HCT116 (cell line): ENCODE measurements at regions not wholly inside any gene's neighbourhood (a gene's known extent, or its start where the extent isn't known, plus 50 kb on each side); places are given as distances from the start of the nearest gene placed in this dataset.

Experiments used
- ATAC-seq: fragments of 200-7000 bp; cut with Tn5 transposase; 2 replicates; pipeline ENCODE4 v1.9.1; 2020; ENCODE audit warnings: mild to moderate bottlenecking, moderate library complexity
- BruUV-seq: library from RNA; stranded (reverse); fragments of 400-500 nt; replicated peaks from 2 replicates; lab custom pipeline; 2021; lab: Mats Ljungman, UMichigan
- CTCF ChIA-PET: fragments of 300-600 bp; sonication (Branson Sonifier 250); formaldehyde crosslinking; loops from one replicate; lab custom pipeline; 2021; ENCODE audit warnings: antibody characterized with exemption; lab: Charles Lee
- POLR2A ChIA-PET: fragments of 300-600, 350-600 bp; sonication (Branson Sonifier 250); formaldehyde crosslinking; loops from one replicate; lab custom pipeline; 2021; ENCODE audit warnings: antibody characterized with exemption; lab: Charles Lee
- RAD21 ChIA-PET, 2 experiments: fragments of 300-600 bp; sonication (Branson Sonifier 250); formaldehyde crosslinking; loops; one replicate each; lab custom pipeline; 2023; ENCODE audit warnings: low total read pairs in 2 of 2; ENCODE audit not compliant: uncharacterized antibody in 2 of 2, unreplicated experiment in 2 of 2, low non-redundant PET in 1 of 2; lab: Charles Lee
- DNase-seq: peaks from one replicate; pipeline ENCODE4 v3.0.0-alpha.2; 2010; ENCODE audit warnings: low read depth, low spot score
- H2AFZ ChIP-seq: fragments of 200-600 bp; shearing (Covaris generic), sonication (generic); 2 replicates; pipeline ENCODE4 v1.6.1; 2017; ENCODE audit warnings: low read depth, mixed run types, mixed read lengths, antibody characterized with exemption, low read length; ENCODE audit not compliant: poor library complexity, severe bottlenecking
- H3K27ac ChIP-seq: 2 replicates; pipeline ENCODE4 v1.5.1; 2012; ENCODE audit warnings: low read depth, low read length
- H3K27me3 ChIP-seq: fragments of 200-600 bp; sonication (generic); 2 replicates; pipeline ENCODE4 v1.6.1; 2016; ENCODE audit warnings: mixed run types, low read length, mixed read lengths; ENCODE audit not compliant: insufficient read depth
- H3K36me3 ChIP-seq, 2 experiments: fragments of 200-500 bp in 1 of 2; fragments of 200-600 bp in 1 of 2; sonication (Bioruptor generic) in 1 of 2; sonication (generic) in 1 of 2; 2 replicates each; pipeline versions ENCODE4 v1.5.1 to v1.6.1; 2014 to 2016; ENCODE audit warnings: low read length in 2 of 2, inconsistent platforms in 1 of 2, mixed read lengths in 1 of 2, mixed run types in 1 of 2; ENCODE audit not compliant: insufficient read depth in 2 of 2, control insufficient read depth in 1 of 2
- H3K4me1 ChIP-seq, 2 experiments: fragments of 200-600 bp in 1 of 2; sonication (generic) in 1 of 2; 2 replicates each; pipeline versions ENCODE4 v1.5.1 to v1.6.1; 2012 to 2017; ENCODE audit warnings: low read length in 2 of 2, inconsistent platforms in 1 of 2, mild to moderate bottlenecking in 1 of 2, mixed read lengths in 1 of 2, mixed run types in 1 of 2, moderate library complexity in 1 of 2; ENCODE audit not compliant: insufficient read depth in 2 of 2, control insufficient read depth in 1 of 2
- H3K4me2 ChIP-seq: fragments of 200-600 bp; sonication (generic); 2 replicates; pipeline ENCODE4 v1.6.1; 2017; ENCODE audit warnings: mixed run types, low read length, mixed read lengths
- H3K4me3 ChIP-seq, 2 experiments: fragments of 200-600 bp in 1 of 2; sonication (generic) in 1 of 2; replicated peaks in 1 of 2; 2 replicates each; pipeline ENCODE4 v1.5.1; 2011 to 2016; ENCODE audit warnings: low read length in 2 of 2, control low read depth in 1 of 2, low read depth in 1 of 2, mild to moderate bottlenecking in 1 of 2, mixed read lengths in 1 of 2, mixed run types in 1 of 2
- H3K79me2 ChIP-seq: fragments of 200-600 bp; sonication (generic); 2 replicates; pipeline ENCODE4 v1.6.1; 2017; ENCODE audit warnings: mild to moderate bottlenecking, mixed run types, low read length, moderate library complexity, mixed read lengths; ENCODE audit not compliant: insufficient read depth
- H3K9ac ChIP-seq: fragments of 200-600 bp; sonication (generic); 2 replicates; pipeline ENCODE4 v1.6.1; 2016; ENCODE audit warnings: low read length, mixed read lengths
- H3K9me2 ChIP-seq: fragments of 200-600 bp; sonication (generic), shearing (Covaris generic); 2 replicates; pipeline ENCODE4 v1.6.1; 2017; ENCODE audit warnings: mixed run types, mild to moderate bottlenecking, moderate library complexity; ENCODE audit not compliant: insufficient read depth
- H3K9me3 ChIP-seq, 2 experiments: fragments of 200-500 bp in 1 of 2; fragments of 200-600 bp in 1 of 2; sonication (Bioruptor generic) in 1 of 2; sonication (generic) in 1 of 2; 2 replicates each; pipeline ENCODE4 v1.6.1; 2014 to 2017; ENCODE audit warnings: low read length in 2 of 2, mixed read lengths in 2 of 2, inconsistent platforms in 1 of 2, low read depth in 1 of 2, mild to moderate bottlenecking in 1 of 2, mixed run types in 1 of 2, moderate library complexity in 1 of 2; ENCODE audit not compliant: control insufficient read depth in 1 of 2, insufficient read depth in 1 of 2
- H4K20me1 ChIP-seq: fragments of 200-600 bp; sonication (generic), shearing (Covaris generic); 2 replicates; pipeline ENCODE4 v1.6.1; 2017; ENCODE audit warnings: mixed run types, mild to moderate bottlenecking, moderate library complexity; ENCODE audit not compliant: insufficient read depth
- ATF3 ChIP-seq: IDR thresholded peaks from 2 replicates; pipeline ENCODE4 v1.6.1; 2012
- CBX3 ChIP-seq: IDR thresholded peaks from 2 replicates; pipeline ENCODE4 v1.6.1; 2012; ENCODE audit warnings: low read depth
- CEBPB ChIP-seq: IDR thresholded peaks from 2 replicates; pipeline ENCODE4 v1.6.1; 2012; ENCODE audit warnings: low read depth
- ELF1 ChIP-seq: IDR thresholded peaks from 2 replicates; pipeline ENCODE4 v1.6.1; 2012; ENCODE audit warnings: low read depth, borderline replicate concordance
- EZH2 ChIP-seq: fragments of 200-600 bp; sonication (generic); IDR thresholded peaks from 2 replicates; pipeline ENCODE4 v1.6.1; 2017; ENCODE audit warnings: antibody characterized with exemption, mixed run types
- FOSL1 ChIP-seq: IDR thresholded peaks from 2 replicates; pipeline ENCODE4 v1.6.1; 2012; ENCODE audit warnings: low read depth
- MAX ChIP-seq: IDR thresholded peaks from 2 replicates; pipeline ENCODE4 v1.6.1; 2012
- SRF ChIP-seq: IDR thresholded peaks from 2 replicates; pipeline ENCODE4 v1.6.1; 2012; ENCODE audit warnings: low read depth
- TCF7L2 ChIP-seq: IDR thresholded peaks from 2 replicates; pipeline ENCODE4 v1.7.0; 2011; ENCODE audit warnings: borderline replicate concordance, inconsistent platforms; ENCODE audit not compliant: insufficient read depth, insufficient read length; ENCODE audit errors: extremely low read depth
- intact Hi-C: fragments of 100-400 bp; cut with micrococcal nuclease; formaldehyde crosslinking; loops from 2 replicates; pipeline ENCODE4 v1.10.0; 2022

GRCh38 chr12:69044887-69045286, 111.9 kb upstream of the CPM start:
- no peaks in the 10 kb centered on the region for H3K79me2 ChIP-seq
- H3K36me3 ChIP-seq: no peaks in the 10 kb centered on the region
- no peak for TF ChIP-seq CEBPB
- TF ChIP-seq ATF3: no peak
- TF ChIP-seq SRF: no peak
- no peak for TF ChIP-seq TCF7L2
- TF ChIP-seq EZH2: no peak
- no peak for TF ChIP-seq MAX
- H3K9me2 ChIP-seq: no peaks in the 10 kb centered on the region
- ChIA-PET POLR2A (no interaction called here), RAD21 (no interaction called here), CTCF (interaction anchor here (1.5 kb wide), 1 partner anchor 25 kb away, joined by 3 read pairs; no protein-coding TSS in a partner anchor)
- no peak overlapping the region; the same call in 1 of the 2 replicates for H3K4me2 ChIP-seq
- no peak overlapping the region for H3K4me3 ChIP-seq
- no peak overlapping the region for H3K9ac ChIP-seq
- H3K27ac ChIP-seq: no peak overlapping the region
- intact Hi-C loops: no loop called here
- H3K27me3 ChIP-seq: no peaks in the 10 kb centered on the region
- ATAC-seq: no peak
- H3K4me1 ChIP-seq: peaks cover 0 to 8% of the 10 kb centered on the region in 2 experiments; a peak in 1 of 4 replicates
- DNase-seq: no peak
- no TSS peak for BruUV-seq
- H2AFZ ChIP-seq: no peak overlapping the region
- no peaks in the 10 kb centered on the region for H3K9me3 ChIP-seq
- no peaks in the 10 kb centered on the region for H4K20me1 ChIP-seq

- no peaks in the 10 kb centered on the region for H3K36me3 ChIP-seq
- no peaks in the 10 kb centered on the region for H3K79me2 ChIP-seq
- no peak overlapping the region for H2AFZ ChIP-seq
- TF ChIP-seq CBX3 (no peak), MAX (no peak), FOSL1 (no peak), ELF1 (no peak)
- TF ChIP-seq, all 23 proteins: peak for 0
- Histone ChIP-seq H3K9me3 (no peaks in the 10 kb centered on the region), H3K4me1 (peaks cover 0 to 8% of the 10 kb centered on the region in 2 experiments; a peak in 1 of 4 replicates), H3K27me3 (no peaks in the 10 kb centered on the region), H3K9ac (no peak overlapping the region), H3K4me2 (no peak overlapping the region), H3K27ac (no peak overlapping the region), H3K4me3 (no peak overlapping the region), H4K20me1 (no peaks in the 10 kb centered on the region), H3K9me2 (no peaks in the 10 kb centered on the region)
- ChIA-PET CTCF (interaction anchor here (1.5 kb wide), 1 partner anchor 25 kb away, joined by 3 read pairs; no protein-coding TSS in a partner anchor), POLR2A (no interaction called here), RAD21 (no interaction called here)
- intact Hi-C loops: no loop called here
- no peak for ATAC-seq
- BruUV-seq: no TSS peak
- no peak for DNase-seq
These were observed 112.5 kb upstream of the CPM start for GRCh38 chr12:69045430-69045829.
